Kidney (tissue), 13 donors: ENCODE measurements at regions not wholly inside any gene's neighbourhood (a gene's known extent, or its start where the extent isn't known, plus 50 kb on each side); places are given as distances from the start of the nearest gene placed in this dataset.

Source experiments
- DNase-seq, 5 donors: peaks; one replicate each; pipeline ENCODE4 v3.0.0-alpha.2; 2013 to 2020
- FAIRE-seq: peaks from 2 replicates; lab custom pipeline; 2012; peaks lifted over from hg19 to GRCh38; lab: Jason Lieb, UNC
- H3K27ac ChIP-seq, 2 donors: one replicate each; pipeline ENCODE4 v1.7.0; 2013; ENCODE audit warnings: low read depth in 2 of 2, low read length in 2 of 2, inconsistent platforms in 1 of 2
- H3K27me3 ChIP-seq: one replicate; pipeline ENCODE4 v1.7.1; 2013; ENCODE audit warnings: low read length, inconsistent platforms; ENCODE audit not compliant: control insufficient read depth, insufficient read depth
- H3K36me3 ChIP-seq, 3 donors: one replicate each; pipeline versions ENCODE4 v1.7.0 to v1.7.1; 2013; ENCODE audit warnings: low read length in 3 of 3, control low read depth in 1 of 3, inconsistent platforms in 1 of 3; ENCODE audit not compliant: insufficient read depth in 3 of 3, control insufficient read depth in 2 of 3
- H3K4me1 ChIP-seq, 3 donors: one replicate each; pipeline versions ENCODE4 v1.7.0 to v1.7.1; 2013; ENCODE audit warnings: low read length in 3 of 3, inconsistent platforms in 1 of 3, low read depth in 1 of 3; ENCODE audit not compliant: control insufficient read depth in 2 of 3, insufficient read depth in 2 of 3
- H3K4me3 ChIP-seq, 3 donors: one replicate each; pipeline versions ENCODE4 v1.7.0 to v1.8.1; 2013; ENCODE audit warnings: low read length in 3 of 3, control low read depth in 1 of 3, inconsistent platforms in 1 of 3
- H3K9ac ChIP-seq, 3 donors: one replicate each; pipeline versions ENCODE4 v1.7.0 to v1.7.1; 2013; ENCODE audit warnings: low read length in 3 of 3, control low read depth in 1 of 3, inconsistent platforms in 1 of 3
- H3K9me3 ChIP-seq, 3 donors: one replicate each; pipeline versions ENCODE4 v1.7.0 to v1.7.1; 2013; ENCODE audit warnings: low read length in 3 of 3, control low read depth in 1 of 3, inconsistent platforms in 1 of 3; ENCODE audit not compliant: control insufficient read depth in 2 of 3, insufficient read depth in 1 of 3
- intact Hi-C: fragments of 100-400 bp; cut with DNase I; formaldehyde crosslinking; loops from one replicate; pipeline ENCODE4 v1.11.1; 2022
- TF ChIP-seq, protein P1 (sequence below): IDR thresholded peaks from 3 replicates; pipeline ENCODE4 v1.5.1; 2012; ENCODE audit warnings: mild to moderate bottlenecking, moderate library complexity, borderline replicate concordance; ENCODE audit not compliant: insufficient read depth; ENCODE audit errors: extremely low read depth
- donor health status: control.
- donor health status: control.
- donor health status: control.
- donor health status: control.
- donor health status: control.
- donor health status: DM: yes; HTN: yes; CAD: no.
- donor health status: Normal renal cell carcinoma (clear cell type).

DNA sequence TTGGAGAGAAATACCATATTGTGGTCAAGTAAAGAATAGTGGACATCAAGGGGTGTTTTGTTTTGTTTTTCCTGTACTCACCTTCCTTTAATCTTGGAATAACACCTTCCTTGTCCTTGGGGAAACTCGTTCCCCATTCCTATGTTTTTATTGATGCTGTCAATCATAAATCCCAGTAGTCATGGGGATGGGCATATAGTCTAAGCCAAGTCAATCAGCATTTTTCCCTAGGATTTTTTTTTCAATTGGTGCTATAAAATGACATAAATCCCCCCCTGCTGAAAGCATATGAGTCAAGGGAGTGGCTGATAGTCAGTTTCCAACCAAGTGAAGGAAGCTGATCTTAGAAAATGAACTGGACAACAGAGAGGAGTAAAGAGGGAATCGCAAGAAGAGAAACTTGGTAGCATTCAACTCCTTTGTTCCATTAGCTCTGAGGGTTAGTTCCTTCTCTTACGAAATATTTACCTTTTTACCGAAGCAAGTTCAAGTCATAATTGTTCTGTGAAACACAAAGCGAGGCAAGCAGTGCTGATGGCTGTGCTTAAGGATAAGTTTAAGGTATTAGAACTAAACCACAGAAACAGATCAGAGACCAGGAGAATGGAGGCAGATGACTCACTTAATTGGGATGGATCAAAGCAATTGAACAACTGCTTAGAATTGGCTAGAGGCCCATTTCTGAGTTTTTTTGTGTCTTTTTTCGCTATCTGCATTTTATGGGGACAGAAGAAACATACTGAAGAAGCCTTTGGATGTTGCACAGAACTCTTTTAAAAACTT is 218.6 kb downstream of the SEMA6A start:
- DNase-seq, result no peak
- H3K9ac ChIP-seq, result no peak overlapping the region
- no peaks in the 10 kb centered on the region for H3K27me3 ChIP-seq
- no peak for FAIRE-seq
- no peak overlapping the region for H3K4me3 ChIP-seq
- no peaks in the 10 kb centered on the region for H3K4me1 ChIP-seq
- TF ChIP-seq, protein P1, sequence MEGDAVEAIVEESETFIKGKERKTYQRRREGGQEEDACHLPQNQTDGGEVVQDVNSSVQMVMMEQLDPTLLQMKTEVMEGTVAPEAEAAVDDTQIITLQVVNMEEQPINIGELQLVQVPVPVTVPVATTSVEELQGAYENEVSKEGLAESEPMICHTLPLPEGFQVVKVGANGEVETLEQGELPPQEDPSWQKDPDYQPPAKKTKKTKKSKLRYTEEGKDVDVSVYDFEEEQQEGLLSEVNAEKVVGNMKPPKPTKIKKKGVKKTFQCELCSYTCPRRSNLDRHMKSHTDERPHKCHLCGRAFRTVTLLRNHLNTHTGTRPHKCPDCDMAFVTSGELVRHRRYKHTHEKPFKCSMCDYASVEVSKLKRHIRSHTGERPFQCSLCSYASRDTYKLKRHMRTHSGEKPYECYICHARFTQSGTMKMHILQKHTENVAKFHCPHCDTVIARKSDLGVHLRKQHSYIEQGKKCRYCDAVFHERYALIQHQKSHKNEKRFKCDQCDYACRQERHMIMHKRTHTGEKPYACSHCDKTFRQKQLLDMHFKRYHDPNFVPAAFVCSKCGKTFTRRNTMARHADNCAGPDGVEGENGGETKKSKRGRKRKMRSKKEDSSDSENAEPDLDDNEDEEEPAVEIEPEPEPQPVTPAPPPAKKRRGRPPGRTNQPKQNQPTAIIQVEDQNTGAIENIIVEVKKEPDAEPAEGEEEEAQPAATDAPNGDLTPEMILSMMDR, result no peak
- H3K36me3 ChIP-seq, result no peaks in the 10 kb centered on the region
- intact Hi-C loops, result no loop called here
- H3K27ac ChIP-seq, result no peak overlapping the region
- H3K9me3 ChIP-seq, result peaks cover 0 to 4% (median 3%) of the 10 kb centered on the region in 3 donors

DNA sequence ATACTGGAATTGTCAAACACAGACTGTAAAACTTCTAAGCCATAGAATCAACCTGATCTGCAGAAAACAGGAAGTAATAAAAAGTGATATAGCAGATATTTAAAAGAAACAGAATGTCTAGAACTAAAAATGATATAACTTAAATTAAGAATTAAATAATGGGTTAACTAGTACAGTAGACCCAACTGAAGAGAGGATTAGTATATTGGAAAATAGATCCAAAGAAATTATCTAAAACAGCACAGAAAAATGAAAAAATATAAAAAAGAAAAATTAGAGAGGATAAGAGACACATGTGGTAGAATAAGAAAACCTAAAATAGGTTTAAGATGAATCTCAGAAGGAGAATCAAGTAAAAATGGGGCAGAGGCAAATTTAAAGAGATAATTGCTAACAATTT is 219.9 kb downstream of the SEMA6A start:
- no peak for FAIRE-seq
- intact Hi-C loops, result no loop called here

DNA sequence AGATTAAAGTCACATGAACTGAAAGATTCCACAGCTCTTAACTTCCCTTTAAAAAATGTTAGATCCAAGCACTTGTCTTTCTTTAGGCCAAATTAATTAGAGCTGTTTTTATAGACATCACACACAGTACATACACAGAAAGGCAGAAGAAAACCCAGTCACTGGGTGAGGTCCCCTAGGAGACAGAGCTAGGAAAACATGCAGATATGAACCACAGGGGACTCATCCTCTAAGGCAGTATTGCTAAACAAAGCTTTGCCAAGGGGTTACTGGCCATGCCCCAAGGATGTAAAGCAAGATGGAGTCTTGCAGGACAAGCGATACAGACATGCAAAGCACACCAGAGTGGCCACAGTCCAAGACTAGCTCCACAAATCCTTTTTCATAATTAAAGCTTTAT is 227.0 kb downstream of the SEMA6A start:
- FAIRE-seq, result no peak
- TF ChIP-seq, protein P1, result no peak
- intact Hi-C loops, result no loop called here
- Histone ChIP-seq H3K27ac (no peak overlapping the region), H3K9me3 (peaks cover 0 to 4% (median 2%) of the 10 kb centered on the region in 3 donors), H3K9ac (no peak overlapping the region), H3K27me3 (no peaks in the 10 kb centered on the region), H3K36me3 (no peaks in the 10 kb centered on the region), H3K4me1 (no peaks in the 10 kb centered on the region), H3K4me3 (no peak overlapping the region)
- no peak for DNase-seq

More for the DNA sequence above, 219.9 kb downstream of the SEMA6A start:
- Histone ChIP-seq H3K27ac (no peak overlapping the region), H3K36me3 (no peaks in the 10 kb centered on the region), H3K9me3 (peaks cover 0 to 4% (median 3%) of the 10 kb centered on the region in 3 donors), H3K4me1 (no peaks in the 10 kb centered on the region), H3K9ac (no peak overlapping the region), H3K4me3 (no peak overlapping the region), H3K27me3 (no peaks in the 10 kb centered on the region)
- no peak for DNase-seq
- TF ChIP-seq, protein P1, result no peak
